Frontal cortex (tissue), 3 donors: ENCODE measurements at regions not wholly inside any gene's neighbourhood (a gene's known extent, or its start where the extent isn't known, plus 50 kb on each side); places are given as distances from the start of the nearest gene placed in this dataset.

Source experiments
- DNase-seq, 2 donors: peaks; one replicate each; pipeline ENCODE4 v3.0.0; 2012; ENCODE audit warnings: low spot score in 2 of 2
- FAIRE-seq: peaks from 2 replicates; lab custom pipeline; 2012; peaks lifted over from hg19 to GRCh38; lab: Jason Lieb, UNC
- donor health status: control.
- donor health status: control.
- donor health status: control.

- DNase-seq (no peak), FAIRE-seq (no peak)
These were observed 136.6 kb downstream of the RNF152 start for GRCh38 chr18:61756244-61756643.

DNA sequence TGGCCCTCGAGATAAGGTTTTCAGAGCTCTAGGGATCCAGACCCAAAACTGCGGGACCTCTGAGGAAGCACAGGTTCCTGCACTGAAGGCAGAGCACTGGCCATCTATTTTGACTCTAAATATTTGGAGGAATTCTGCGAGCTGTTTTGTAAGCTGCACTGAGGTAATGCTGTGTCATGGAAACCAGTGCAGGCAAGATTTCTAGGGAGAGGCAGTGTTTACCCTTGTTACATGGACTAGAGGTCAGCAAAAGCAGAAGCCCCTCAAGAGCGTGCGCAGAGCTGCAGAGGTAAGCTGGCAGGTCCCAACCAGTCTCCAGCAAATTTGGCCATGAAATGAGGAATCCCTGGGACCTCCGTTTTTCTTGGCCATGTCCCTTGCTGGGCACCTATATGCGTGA, 137.3 kb downstream of the RNF152 start:
- FAIRE-seq (no peak), DNase-seq (no peak)

DNA sequence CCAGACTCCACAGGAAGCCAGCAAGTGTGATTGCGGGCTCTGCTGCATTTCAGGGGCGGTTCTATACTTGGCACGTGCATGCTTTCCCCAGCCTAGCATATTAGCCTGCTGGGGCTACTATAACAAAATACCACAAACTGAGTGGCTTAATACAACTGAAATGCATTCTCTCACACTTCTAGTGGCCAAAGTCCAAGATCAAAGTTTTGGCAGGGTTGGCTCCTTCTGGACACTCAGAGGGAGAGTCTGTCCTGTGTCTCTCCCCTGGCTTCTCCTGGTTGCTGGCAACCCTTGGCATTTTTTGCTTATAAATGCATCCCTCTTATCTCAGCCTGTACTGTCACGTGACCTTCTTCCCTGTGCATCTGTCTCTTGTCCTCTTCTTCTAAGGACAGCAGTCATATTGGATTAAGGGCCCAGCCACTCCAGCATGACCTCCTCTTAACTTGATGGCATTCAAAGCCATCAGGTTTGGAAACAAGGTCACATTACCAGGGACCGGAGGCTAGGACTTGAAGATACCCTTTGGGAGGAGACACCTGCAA, 138.7 kb downstream of the RNF152 start:
- FAIRE-seq = no peak
- no peak for DNase-seq

- DNase-seq (no peak), FAIRE-seq (no peak)
These were observed 139.4 kb downstream of the RNF152 start for GRCh38 chr18:61753373-61753772.

GRCh38 chr18:61752973-61753372, 139.8 kb downstream of the RNF152 start:
- FAIRE-seq (no peak), DNase-seq (no peak)

DNA sequence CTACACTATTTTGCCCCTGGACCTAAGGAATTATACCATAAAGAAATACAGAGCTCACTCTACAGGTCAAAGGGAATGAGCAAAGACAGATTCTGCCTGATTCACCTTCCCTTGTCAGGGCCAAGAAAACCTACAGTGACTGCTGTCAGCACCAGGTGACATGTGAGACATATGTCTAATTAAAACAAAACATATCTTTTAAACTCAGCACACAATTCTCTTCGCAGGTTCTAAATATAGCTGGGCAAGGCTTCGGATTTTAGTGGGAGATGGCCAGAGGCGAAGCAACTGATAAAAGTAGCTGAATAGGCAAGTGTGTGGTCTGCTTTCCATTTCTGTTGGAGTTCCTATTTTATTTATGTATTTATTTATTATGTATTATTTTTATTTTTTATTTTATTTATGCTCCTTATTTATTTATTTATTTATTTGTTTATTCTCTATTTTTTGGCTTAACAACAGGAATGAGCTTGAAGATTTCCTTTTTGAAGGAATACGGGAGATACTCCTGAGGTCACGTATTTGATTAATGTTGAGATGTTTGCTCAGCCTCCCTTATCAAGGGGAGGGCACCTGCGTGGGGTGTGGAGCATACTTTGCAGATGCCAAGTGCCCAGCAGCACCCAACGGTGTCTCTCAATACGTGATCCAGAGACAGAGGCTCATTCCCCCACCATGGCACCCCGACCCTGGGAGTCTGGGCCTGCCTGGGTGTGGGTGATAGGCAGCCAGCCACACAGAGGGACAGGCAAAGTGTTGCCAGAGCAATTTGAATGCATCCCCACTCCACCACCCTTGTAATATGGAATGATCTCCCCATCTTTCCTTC, 141.8 kb downstream of the RNF152 start:
- FAIRE-seq (peak; percentile 15), DNase-seq (no peak)

DNA sequence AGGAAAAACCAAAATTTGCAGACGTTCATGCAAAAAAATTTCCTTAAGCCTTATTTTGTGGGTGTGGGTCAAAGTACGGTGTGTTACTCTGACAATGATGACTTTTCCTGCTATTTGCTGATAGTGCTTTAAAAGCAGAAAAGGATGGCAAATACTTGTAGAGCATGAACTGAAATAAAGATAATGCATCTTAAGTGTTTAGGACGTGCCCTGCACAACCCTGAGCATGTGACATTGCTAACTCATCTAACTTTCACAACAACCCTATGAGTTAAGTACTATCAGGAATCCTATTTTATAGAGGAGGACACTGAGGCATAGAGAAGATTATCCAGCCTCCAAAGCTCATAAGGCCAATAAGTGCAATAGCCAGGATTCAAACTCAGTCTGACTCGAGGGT, 143.3 kb downstream of the RNF152 start:
- DNase-seq (no peak), FAIRE-seq (no peak)

DNA sequence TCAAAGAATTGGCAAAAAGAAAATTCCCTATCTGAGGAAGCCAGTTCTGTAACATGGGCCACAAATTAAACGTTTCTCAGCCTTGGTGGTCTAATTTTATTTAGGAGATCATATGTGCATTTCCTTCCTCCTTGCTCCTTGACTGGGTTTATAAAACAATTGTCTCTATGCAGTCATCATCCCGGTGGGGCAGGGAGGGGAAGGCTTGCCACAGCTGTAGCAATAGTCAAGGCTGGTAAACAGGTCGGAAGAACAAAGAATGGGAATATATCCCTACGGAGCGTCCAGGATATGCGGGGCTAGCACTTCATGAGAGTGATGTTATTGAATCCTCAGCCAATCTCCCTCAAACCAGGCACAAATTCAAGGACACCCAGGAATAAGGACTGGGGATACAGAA, 143.8 kb downstream of the RNF152 start:
- FAIRE-seq = no peak

GRCh38 chr18:61748004-61748403, 144.8 kb downstream of the RNF152 start:
- FAIRE-seq = no peak
- no peak for DNase-seq

More for the DNA sequence above, 143.8 kb downstream of the RNF152 start:
- no peak for DNase-seq

- FAIRE-seq = no peak
- DNase-seq = no peak
These were observed 148.9 kb downstream of the RNF152 start for GRCh38 chr18:61743775-61744531.

DNA sequence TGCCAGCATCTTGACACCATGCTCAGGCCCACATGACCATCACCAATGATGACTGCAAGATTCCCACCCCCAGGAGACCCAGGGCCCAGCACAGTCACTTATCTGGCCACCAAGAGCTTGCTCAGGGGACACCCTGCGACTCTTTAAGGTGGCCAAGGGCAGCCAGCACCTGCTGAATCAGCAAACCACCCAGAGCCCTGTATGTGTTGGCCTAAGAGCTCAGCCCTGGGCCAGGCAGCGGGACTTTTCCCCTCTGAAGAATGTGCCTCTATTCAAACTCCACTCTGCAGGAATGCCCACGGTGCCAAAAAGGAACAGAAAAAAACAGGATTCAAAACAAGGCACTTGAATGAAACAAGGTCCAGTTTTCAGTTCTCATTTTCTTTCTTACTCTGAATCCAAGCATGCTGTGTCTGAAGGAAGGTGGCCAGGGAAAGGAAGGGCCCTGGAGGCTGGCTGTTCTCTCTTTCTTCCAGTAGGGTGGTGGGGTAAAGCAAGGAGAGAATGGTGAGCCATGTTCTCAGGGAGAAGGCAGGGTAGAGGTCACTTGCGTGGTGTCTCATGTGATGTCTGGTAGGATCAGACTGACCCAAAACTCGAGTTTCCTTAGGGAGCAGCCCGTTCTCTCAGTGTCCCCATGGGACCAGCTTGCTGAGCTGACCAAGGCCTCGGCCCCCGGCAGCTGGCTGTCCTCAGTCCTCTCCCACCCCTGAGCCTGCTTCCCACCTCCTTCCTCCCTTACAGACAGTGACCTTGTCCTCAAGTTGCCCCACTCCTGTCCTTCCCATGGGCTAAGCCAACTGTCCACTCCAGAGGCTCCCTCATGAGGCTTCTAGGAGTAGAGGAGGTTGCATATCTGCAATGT, 150.0 kb downstream of the RNF152 start:
- no peak for DNase-seq
- no peak for FAIRE-seq

- FAIRE-seq = no peak
- DNase-seq = no peak
These were observed 150.8 kb downstream of the RNF152 start for GRCh38 chr18:61741881-61742454.

GRCh38 chr18:61738488-61738887, 154.3 kb downstream of the RNF152 start:
- FAIRE-seq = no peak
- DNase-seq = no peak

- FAIRE-seq (no peak), DNase-seq (no peak)
These were observed 154.8 kb downstream of the RNF152 start for GRCh38 chr18:61738042-61738441.

GRCh38 chr18:61736133-61736532, 156.7 kb downstream of the RNF152 start:
- FAIRE-seq (no peak), DNase-seq (no peak)

DNA sequence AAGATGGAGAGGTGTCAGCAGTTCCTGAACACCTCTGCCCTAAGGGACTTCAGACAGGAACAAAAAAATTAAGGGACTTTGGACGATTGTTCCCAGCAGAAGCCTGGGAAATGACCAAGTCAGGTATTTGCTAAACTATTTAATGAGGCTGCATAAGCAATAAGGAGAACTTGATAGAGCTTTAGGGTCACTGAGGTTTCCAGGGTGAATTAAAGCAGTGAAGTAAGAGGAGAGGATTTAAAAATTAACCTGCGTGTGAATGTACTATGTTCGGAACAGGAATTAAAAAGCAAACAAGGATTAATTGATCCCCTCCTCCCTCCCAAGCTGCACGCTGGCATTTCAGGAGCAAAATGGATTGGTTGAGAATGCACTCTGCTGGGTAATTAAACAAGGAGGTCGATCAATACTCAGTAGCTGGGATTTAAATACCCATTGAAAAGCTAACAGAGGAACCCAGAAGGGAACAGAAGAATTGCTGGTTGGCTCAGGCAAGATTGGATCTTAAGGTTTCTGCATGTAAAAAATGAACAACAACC, 157.2 kb downstream of the RNF152 start:
- DNase-seq (no peak), FAIRE-seq (no peak)

- DNase-seq (no peak), FAIRE-seq (no peak)
These were observed 158.4 kb downstream of the RNF152 start for GRCh38 chr18:61734396-61734795.

- no peak for FAIRE-seq
- no peak for DNase-seq
These were observed 160.0 kb downstream of the RNF152 start for GRCh38 chr18:61732854-61733253.

- DNase-seq (no peak), FAIRE-seq (no peak)
These were observed 161.0 kb downstream of the RNF152 start for GRCh38 chr18:61731693-61732376.
